ENCODE measurements at regions not wholly inside any gene's neighbourhood (a gene's known extent, or its start where the extent isn't known, plus 50 kb on each side); places are given as distances from the start of the nearest gene placed in this dataset.
"Not testable (repeated sequence)": the region's sequence is repeated elsewhere in the genome, so short reads cannot be mapped to it uniquely, and the experiment has no call there.

- no peak overlapping the region for H3K4me3 ChIP-seq (ENCODE audit: low read depth, low read length)
- TF ChIP-seq CTCF (IDR thresholded peaks at IDR 0.05; ENCODE audit: low read depth, low read length), result no peak
- in situ Hi-C loops (cut with HindIII; ENCODE audit: low sequenced_read_pairs), result no loop called here
- no peak for DNase-seq (ENCODE audit: low read depth, low spot score)
Observed at GRCh38 chr20:12849225-12849910, 159.4 kb upstream of the SPTLC3 start.

GRCh38 chr20:12857643-12858042 lies 151.1 kb upstream of the SPTLC3 start:
- DNase-seq (ENCODE audit: low read depth, low spot score); H3K4me3 ChIP-seq (ENCODE audit: low read depth, low read length); in situ Hi-C loops (cut with HindIII; ENCODE audit: low sequenced_read_pairs): not testable (repeated sequence)

- in situ Hi-C loops (cut with HindIII; ENCODE audit: low sequenced_read_pairs), result no loop called here
- DNase-seq (ENCODE audit: low read depth, low spot score), result no peak
- TF ChIP-seq CTCF (IDR thresholded peaks at IDR 0.05; ENCODE audit: low read depth, low read length), result no peak
- H3K4me3 ChIP-seq (ENCODE audit: low read depth, low read length), result no peak overlapping the region
Observed at GRCh38 chr20:12860619-12861247, 148.0 kb upstream of the SPTLC3 start.

GRCh38 chr20:12869669-12870068 lies 139.1 kb upstream of the SPTLC3 start:
- in situ Hi-C loops (cut with HindIII; ENCODE audit: low sequenced_read_pairs), result no loop called here
- TF ChIP-seq CTCF (IDR thresholded peaks at IDR 0.05; ENCODE audit: low read depth, low read length), result no peak
- no peak for DNase-seq (ENCODE audit: low read depth, low spot score)
- no peak overlapping the region for H3K4me3 ChIP-seq (ENCODE audit: low read depth, low read length)

- no peak for TF ChIP-seq CTCF (IDR thresholded peaks at IDR 0.05; ENCODE audit: low read depth, low read length)
- H3K4me3 ChIP-seq (ENCODE audit: low read depth, low read length), result no peak overlapping the region
- no peak for DNase-seq (ENCODE audit: low read depth, low spot score)
- in situ Hi-C loops (cut with HindIII; ENCODE audit: low sequenced_read_pairs), result no loop called here
Observed at GRCh38 chr20:12870588-12870987, 138.2 kb upstream of the SPTLC3 start.

- in situ Hi-C loops (cut with HindIII; ENCODE audit: low sequenced_read_pairs), result no loop called here
- TF ChIP-seq CTCF (IDR thresholded peaks at IDR 0.05; ENCODE audit: low read depth, low read length), result no peak
Observed at GRCh38 chr20:12874933-12875332, 133.8 kb upstream of the SPTLC3 start.

GRCh38 chr20:12875510-12875909 lies 133.3 kb upstream of the SPTLC3 start:
- TF ChIP-seq CTCF (IDR thresholded peaks at IDR 0.05; ENCODE audit: low read depth, low read length), result no peak
- in situ Hi-C loops (cut with HindIII; ENCODE audit: low sequenced_read_pairs), result no loop called here

More at GRCh38 chr20:12874933-12875332, 133.8 kb upstream of the SPTLC3 start:
- no peak for DNase-seq (ENCODE audit: low read depth, low spot score)
- no peak overlapping the region for H3K4me3 ChIP-seq (ENCODE audit: low read depth, low read length)

More at GRCh38 chr20:12875510-12875909, 133.3 kb upstream of the SPTLC3 start:
- H3K4me3 ChIP-seq (ENCODE audit: low read depth, low read length), result no peak overlapping the region
- no peak for DNase-seq (ENCODE audit: low read depth, low spot score)
